Panc1 (cell line): ENCODE measurements at regions not wholly inside any gene's neighbourhood (a gene's known extent, or its start where the extent isn't known, plus 50 kb on each side); places are given as distances from the start of the nearest gene placed in this dataset.

Source experiments
- ATAC-seq: fragments of 200-7000 bp; cut with Tn5 transposase; 2 replicates; pipeline ENCODE4 v1.9.1; 2020; ENCODE audit warnings: mild to moderate bottlenecking, moderate library complexity
- BruUV-seq: library from RNA; stranded (reverse); fragments of 400-500 nt; replicated peaks from 2 replicates; lab custom pipeline; 2021; lab: Mats Ljungman, UMichigan
- CTCF ChIA-PET: fragments of 300-600 bp; sonication (Branson Sonifier 250); formaldehyde crosslinking; loops from one replicate; lab custom pipeline; 2022; ENCODE audit warnings: antibody characterized with exemption; lab: Charles Lee
- POLR2A ChIA-PET: fragments of 300-600 bp; sonication (Branson Sonifier 250); formaldehyde crosslinking; loops from one replicate; lab custom pipeline; 2022; ENCODE audit warnings: antibody characterized with exemption; lab: Charles Lee
- DNase-seq: peaks from one replicate; pipeline ENCODE4 v3.0.0-alpha.2; 2010; ENCODE audit warnings: low read depth, low spot score
- H3K27ac ChIP-seq: 2 replicates; pipeline ENCODE4 v1.5.1; 2011; ENCODE audit warnings: mild to moderate bottlenecking, low read length, inconsistent platforms
- H3K27me3 ChIP-seq: fragments of 200-500 bp; sonication (Bioruptor generic); 2 replicates; pipeline ENCODE4 v1.6.0; 2014; ENCODE audit warnings: low read length, inconsistent platforms; ENCODE audit not compliant: control insufficient read depth, insufficient read depth
- H3K36me3 ChIP-seq: fragments of 200-500 bp; sonication (Bioruptor generic); 2 replicates; pipeline ENCODE4 v1.5.1; 2014; ENCODE audit warnings: inconsistent platforms, mild to moderate bottlenecking, low read length, moderate library complexity; ENCODE audit not compliant: control insufficient read depth, insufficient read depth
- H3K4me1 ChIP-seq: 2 replicates; pipeline ENCODE4 v1.5.1; 2011; ENCODE audit warnings: inconsistent platforms, mild to moderate bottlenecking, low read length, moderate library complexity; ENCODE audit not compliant: control insufficient read depth, insufficient read depth
- H3K4me3 ChIP-seq, 2 experiments: 2 replicates each; pipeline ENCODE4 v1.5.1; 2011 to 2012; ENCODE audit warnings: low read depth in 2 of 2, low read length in 2 of 2, mild to moderate bottlenecking in 2 of 2, inconsistent platforms in 1 of 2, moderate library complexity in 1 of 2
- H3K9me3 ChIP-seq: fragments of 200-500 bp; sonication (Bioruptor generic); 2 replicates; pipeline ENCODE4 v1.5.1; 2014; ENCODE audit warnings: low read depth, mild to moderate bottlenecking, inconsistent platforms, low read length, moderate library complexity; ENCODE audit not compliant: control insufficient read depth, insufficient read depth
- CTCF ChIP-seq: fragments of 450-650 bp; IDR thresholded peaks from 2 replicates; pipeline ENCODE4 v1.5.1; 2017; ENCODE audit warnings: mild to moderate bottlenecking
- POLR2AphosphoS5 ChIP-seq: IDR thresholded peaks from 2 replicates; pipeline ENCODE4 v1.6.1; 2012; ENCODE audit warnings: mild to moderate bottlenecking, low read depth, low read length, moderate library complexity
- REST ChIP-seq, 2 experiments: IDR thresholded peaks; 2 replicates each; pipeline ENCODE4 v1.6.1; 2011 to 2012; ENCODE audit warnings: low read depth in 2 of 2, control low read depth in 1 of 2, low read length in 1 of 2, mild to moderate bottlenecking in 1 of 2, moderate library complexity in 1 of 2; ENCODE audit not compliant: insufficient read depth in 1 of 2
- TCF7L2 ChIP-seq: IDR thresholded peaks from 2 replicates; pipeline ENCODE4 v1.6.1; 2011; ENCODE audit warnings: mild to moderate bottlenecking, low read depth, low read length, inconsistent platforms
- in situ Hi-C: cut with HindIII; loops from 2 replicates; pipeline ENCODE4 v1.10.0; 2016; ENCODE audit warnings: low sequenced_read_pairs, low pct_unique_long_range_greater_than_20kb
- intact Hi-C: fragments of 100-400 bp; cut with micrococcal nuclease; formaldehyde crosslinking; loops from one replicate; pipeline ENCODE4 v1.10.0; 2022; ENCODE audit not compliant: unreplicated experiment

- no peak for ATAC-seq
- in situ Hi-C loops (no loop called here), intact Hi-C loops (no loop called here)
- ChIA-PET CTCF (interaction anchor here (0.6 kb wide), 1 partner anchor 10 kb away, joined by 3 read pairs; no protein-coding TSS in a partner anchor), POLR2A (no interaction called here)
- Histone ChIP-seq H3K36me3 (no peaks in the 10 kb centered on the region), H3K27me3 (peaks cover 3% of the 10 kb centered on the region; the same call in 1 of the 2 replicates), H3K4me1 (no peaks in the 10 kb centered on the region), H3K9me3 (no peaks in the 10 kb centered on the region), H3K4me3 (no peak overlapping the region), H3K27ac (no peak overlapping the region)
- DNase-seq, result no peak
- no peak for TF ChIP-seq CTCF
- no peak for TF ChIP-seq REST (IDR thresholded peaks at IDR 0.05; ENCODE audit: insufficient read depth in 1 of 2, low read depth in 2 of 2, low read length in 1 of 2)
- TF ChIP-seq POLR2AphosphoS5, result no peak
- no peak for TF ChIP-seq TCF7L2
- no TSS peak for BruUV-seq
Observed at GRCh38 chr6:170111816-170112582, 178.9 kb downstream of the DLL1 start.

GRCh38 chr6:170111141-170111664 is 179.7 kb downstream of the DLL1 start:
- intact Hi-C loops (no loop called here), in situ Hi-C loops (no loop called here)
- BruUV-seq, result no TSS peak
- POLR2A ChIA-PET, result no interaction called here
- CTCF ChIA-PET, result interaction anchor here (0.6 kb wide), 1 partner anchor 10 kb away, joined by 3 read pairs; no protein-coding TSS in a partner anchor
- DNase-seq, result no peak
- Histone ChIP-seq H3K4me1 (no peaks in the 10 kb centered on the region), H3K36me3 (no peaks in the 10 kb centered on the region), H3K9me3 (no peaks in the 10 kb centered on the region), H3K4me3 (no peak overlapping the region), H3K27me3 (peaks cover 3% of the 10 kb centered on the region; the same call in 1 of the 2 replicates), H3K27ac (no peak overlapping the region)
- no peak for ATAC-seq
- no peak for TF ChIP-seq CTCF
